Body of pancreas (tissue), 4 donors: ENCODE measurements at regions not wholly inside any gene's neighbourhood (a gene's known extent, or its start where the extent isn't known, plus 50 kb on each side); places are given as distances from the start of the nearest gene placed in this dataset.

ENCODE experiments used
- ATAC-seq: fragments of 150-250 bp; one replicate; pipeline ENCODE4 v1.9.1; 2016
- DNase-seq, 4 donors: peaks; one replicate each; pipeline ENCODE4 v3.0.0-alpha.2; 2019
- H3K27ac ChIP-seq, 4 donors: fragments of 200-600 bp; sonication (generic); 1 replicate in 3 of 4; 2 replicates in 1 of 4; pipeline versions ENCODE4 v1.5.1 to v1.6.1; 2016 to 2019; ENCODE audit warnings: mild to moderate bottlenecking in 1 of 4, mixed read lengths in 1 of 4, moderate library complexity in 1 of 4
- H3K27me3 ChIP-seq, 2 donors: fragments of 200-600 bp; sonication (generic); one replicate each; pipeline ENCODE4 v1.6.0; 2016; ENCODE audit warnings: mild to moderate bottlenecking in 1 of 2
- H3K36me3 ChIP-seq, 2 donors: fragments of 200-600 bp; sonication (generic); replicated peaks in 1 of 2; 2 replicates each; pipeline ENCODE4 v1.5.1; 2016; ENCODE audit warnings: low read depth in 2 of 2; ENCODE audit not compliant: insufficient read depth in 1 of 2
- H3K4me1 ChIP-seq: fragments of 200-600 bp; sonication (generic); one replicate; pipeline ENCODE4 v1.6.0; 2016
- H3K4me3 ChIP-seq, 2 donors: fragments of 200-600 bp; sonication (generic); 1 replicate in 1 of 2; 2 replicates in 1 of 2; pipeline ENCODE4 v1.5.1; 2016 to 2019
- H3K9me3 ChIP-seq, 3 donors: fragments of 200-600 bp; sonication (generic); 1 replicate in 2 of 3; 2 replicates in 1 of 3; pipeline ENCODE4 v1.5.1; 2016
- POLR2A ChIP-seq, 3 donors: fragments of 450-650 bp; IDR thresholded peaks; one replicate each; pipeline ENCODE4 v1.6.1; 2016; ENCODE audit warnings: antibody characterized with exemption in 3 of 3, mild to moderate bottlenecking in 2 of 3
- WGBS, 2 donors: methylation state at CpG; one replicate each; pipeline ENCODE4 v1.1.5; 2017; 5-methylcytosine and 5-hydroxymethylcytosine counted together
- intact Hi-C: fragments of 100-400 bp; cut with DNase I; formaldehyde crosslinking; loops from one replicate; pipeline ENCODE4 v1.15.1; 2023
- TF ChIP-seq, protein P1 (sequence below), 7 experiments: fragments of 450-650 bp in 4 of 7; fragments of 200-600 bp in 3 of 7; sonication (generic) in 3 of 7; IDR thresholded peaks; one replicate each; pipeline ENCODE4 v1.5.1; 2016 to 2019; ENCODE audit warnings: antibody characterized with exemption in 7 of 7

DNA sequence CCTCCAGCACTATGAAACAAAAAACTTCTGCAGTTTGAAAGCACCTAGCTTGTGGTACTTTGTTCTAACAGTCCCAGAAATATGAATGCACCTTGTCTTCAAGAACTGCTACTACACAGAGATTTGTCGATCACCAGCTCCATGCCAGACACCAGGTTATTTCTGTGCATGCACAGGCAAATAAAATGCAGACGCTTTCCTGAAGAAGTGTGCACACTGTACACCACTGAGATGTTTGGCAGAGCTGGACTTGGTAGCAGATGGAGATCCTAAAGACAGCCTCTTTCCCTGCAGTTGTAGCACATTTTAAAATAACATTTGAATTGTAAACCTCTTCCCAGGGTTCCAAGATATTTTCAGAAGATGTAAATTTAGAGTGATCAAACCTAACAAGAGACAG, 730.0 kb downstream of the MTRR start:
- Histone ChIP-seq H3K27ac (no peak overlapping the region), H3K36me3 (no peaks in the 10 kb centered on the region), H3K9me3 (no peaks in the 10 kb centered on the region), H3K4me3 (no peak overlapping the region), H3K27me3 (no peaks in the 10 kb centered on the region), H3K4me1 (no peaks in the 10 kb centered on the region)
- WGBS, 2 donors = 71 to 84% methylated on average over 2 of the region's 2 CpGs
- DNase-seq (no peak), ATAC-seq (no peak)
- TF ChIP-seq POLR2A (IDR thresholded peaks at IDR 0.05) = no peak
- TF ChIP-seq, protein P1, sequence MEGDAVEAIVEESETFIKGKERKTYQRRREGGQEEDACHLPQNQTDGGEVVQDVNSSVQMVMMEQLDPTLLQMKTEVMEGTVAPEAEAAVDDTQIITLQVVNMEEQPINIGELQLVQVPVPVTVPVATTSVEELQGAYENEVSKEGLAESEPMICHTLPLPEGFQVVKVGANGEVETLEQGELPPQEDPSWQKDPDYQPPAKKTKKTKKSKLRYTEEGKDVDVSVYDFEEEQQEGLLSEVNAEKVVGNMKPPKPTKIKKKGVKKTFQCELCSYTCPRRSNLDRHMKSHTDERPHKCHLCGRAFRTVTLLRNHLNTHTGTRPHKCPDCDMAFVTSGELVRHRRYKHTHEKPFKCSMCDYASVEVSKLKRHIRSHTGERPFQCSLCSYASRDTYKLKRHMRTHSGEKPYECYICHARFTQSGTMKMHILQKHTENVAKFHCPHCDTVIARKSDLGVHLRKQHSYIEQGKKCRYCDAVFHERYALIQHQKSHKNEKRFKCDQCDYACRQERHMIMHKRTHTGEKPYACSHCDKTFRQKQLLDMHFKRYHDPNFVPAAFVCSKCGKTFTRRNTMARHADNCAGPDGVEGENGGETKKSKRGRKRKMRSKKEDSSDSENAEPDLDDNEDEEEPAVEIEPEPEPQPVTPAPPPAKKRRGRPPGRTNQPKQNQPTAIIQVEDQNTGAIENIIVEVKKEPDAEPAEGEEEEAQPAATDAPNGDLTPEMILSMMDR (IDR thresholded peaks at IDR 0.05) = no peak
- intact Hi-C loops = no loop called here

DNA sequence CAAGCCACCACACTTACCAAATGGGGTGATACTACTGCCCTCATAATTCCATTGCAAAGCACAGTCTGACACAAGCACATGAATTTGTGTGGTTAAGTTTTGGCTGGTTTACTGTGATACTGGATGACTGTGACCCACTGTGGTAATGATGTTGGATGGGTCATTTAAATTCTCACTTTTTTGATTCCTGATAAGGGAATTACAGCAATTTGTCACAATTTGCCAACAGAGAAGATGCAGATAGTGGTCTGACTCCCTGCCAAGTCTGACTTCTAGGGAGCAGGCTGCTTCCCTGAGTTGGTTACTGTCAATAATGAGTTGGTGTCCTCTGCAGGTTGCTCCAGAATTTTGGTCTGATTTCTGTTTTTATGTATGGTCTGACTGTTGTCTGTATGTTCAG, 731.9 kb downstream of the MTRR start:
- Histone ChIP-seq H3K9me3 (no peaks in the 10 kb centered on the region), H3K4me3 (no peak overlapping the region), H3K4me1 (no peaks in the 10 kb centered on the region), H3K27ac (no peak overlapping the region), H3K27me3 (no peaks in the 10 kb centered on the region), H3K36me3 (no peaks in the 10 kb centered on the region)
- intact Hi-C loops = no loop called here
- DNase-seq (no peak), ATAC-seq (no peak)
- no peak for TF ChIP-seq POLR2A (IDR thresholded peaks at IDR 0.05)
- TF ChIP-seq, protein P1 (IDR thresholded peaks at IDR 0.05) = no peak

DNA sequence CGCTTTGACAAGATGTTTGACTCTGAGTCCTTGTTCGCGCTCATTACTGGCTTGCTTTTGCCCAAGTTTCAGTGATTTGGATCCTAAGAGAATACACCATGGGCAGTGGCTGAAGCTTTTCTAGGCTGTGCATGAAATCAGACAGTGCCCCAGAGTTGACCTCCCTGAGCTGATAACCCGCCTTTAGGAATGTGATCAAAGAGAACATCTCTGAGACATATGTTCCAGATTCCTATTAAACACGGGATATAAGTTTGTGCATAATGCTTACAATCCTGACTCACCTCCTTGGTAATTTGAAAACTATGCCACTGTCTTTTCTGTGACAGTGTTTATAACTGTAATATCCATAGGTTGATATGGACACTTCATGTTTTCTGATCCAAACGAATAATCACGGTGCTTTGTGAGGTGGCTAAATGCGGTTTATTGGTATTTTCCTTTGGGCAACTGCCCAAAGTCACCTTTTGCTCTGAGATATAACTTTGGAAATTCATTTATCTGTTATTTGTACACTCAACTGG, 732.9 kb downstream of the MTRR start:
- intact Hi-C loops = no loop called here
- Histone ChIP-seq H3K36me3 (no peaks in the 10 kb centered on the region), H3K9me3 (no peaks in the 10 kb centered on the region), H3K27ac (no peak overlapping the region), H3K4me1 (no peaks in the 10 kb centered on the region), H3K4me3 (no peak overlapping the region), H3K27me3 (no peaks in the 10 kb centered on the region)
- DNase-seq (no peak), ATAC-seq (no peak)
- TF ChIP-seq, protein P1 (IDR thresholded peaks at IDR 0.05) = no peak
- TF ChIP-seq POLR2A (IDR thresholded peaks at IDR 0.05) = no peak
- 61 to 63% methylated on average over 8 of the region's 8 CpGs for WGBS, 2 donors

DNA sequence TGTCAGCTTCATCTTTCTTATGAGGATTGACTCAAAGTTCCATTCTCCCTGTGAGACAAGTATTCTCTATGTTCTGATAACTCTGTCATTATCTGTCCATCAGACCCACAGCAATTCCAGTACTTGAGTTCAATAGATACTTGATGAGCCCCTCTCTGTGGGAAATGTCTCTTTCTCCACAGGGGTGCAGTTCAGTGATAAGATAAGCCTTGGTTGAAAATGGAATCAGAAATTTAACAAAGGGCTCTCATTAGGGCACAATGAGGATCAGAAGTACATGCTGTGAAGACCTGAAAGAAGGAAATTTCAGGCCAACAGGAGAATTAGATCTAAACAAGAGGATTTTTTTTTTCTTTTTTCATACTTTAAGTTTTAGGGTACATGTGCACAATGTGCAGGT, 737.3 kb downstream of the MTRR start:
- H3K27me3 ChIP-seq = no peaks in the 10 kb centered on the region
- DNase-seq (no peak), ATAC-seq (no peak)
- H3K36me3 ChIP-seq = no peaks in the 10 kb centered on the region
- no peak overlapping the region for H3K27ac ChIP-seq
- TF ChIP-seq, protein P1 (IDR thresholded peaks at IDR 0.05) = no peak
- TF ChIP-seq POLR2A (IDR thresholded peaks at IDR 0.05) = no peak
- H3K9me3 ChIP-seq = no peaks in the 10 kb centered on the region
- no peaks in the 10 kb centered on the region for H3K4me1 ChIP-seq
- intact Hi-C loops = no loop called here
- H3K4me3 ChIP-seq = no peak overlapping the region

DNA sequence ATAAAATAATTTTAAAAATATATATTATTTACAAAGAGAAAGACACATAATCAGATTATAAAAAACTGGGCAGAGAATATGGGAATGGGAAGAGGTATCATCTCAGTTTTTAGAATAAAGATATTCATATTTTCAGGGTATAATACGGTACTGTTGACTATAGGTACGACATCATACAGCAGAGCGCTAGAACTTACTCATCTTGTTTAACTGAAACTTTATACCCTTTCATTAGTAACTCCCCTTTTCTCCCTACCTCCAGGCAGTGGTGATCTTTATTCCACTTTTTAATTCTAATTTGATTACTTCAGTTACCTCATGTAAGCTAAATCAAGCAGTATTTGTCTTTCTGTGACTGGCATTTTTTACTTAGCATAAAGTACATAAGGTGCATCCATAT, 742.1 kb downstream of the MTRR start:
- Histone ChIP-seq H3K9me3 (no peaks in the 10 kb centered on the region), H3K4me3 (no peak overlapping the region), H3K27me3 (no peaks in the 10 kb centered on the region), H3K36me3 (no peaks in the 10 kb centered on the region), H3K27ac (no peak overlapping the region), H3K4me1 (peaks cover 7% of the 10 kb centered on the region)
- ATAC-seq (no peak), DNase-seq (no peak)
- no peak for TF ChIP-seq POLR2A (IDR thresholded peaks at IDR 0.05)
- TF ChIP-seq, protein P1 (IDR thresholded peaks at IDR 0.05) = no peak
- 94 to 98% methylated on average over 3 of the region's 3 CpGs for WGBS, 2 donors
- intact Hi-C loops = no loop called here
